ENCODE measurements at regions not wholly inside any gene's neighbourhood (a gene's known extent, or its start where the extent isn't known, plus 50 kb on each side); places are given as distances from the start of the nearest gene placed in this dataset.
A peak's percentile ranks its signal among the peaks of the same experiment; 100 is the strongest.

- Histone ChIP-seq H3K36me3 (replicated peaks in 1 of 2) (no peaks in the 10 kb centered on the region), H3K27ac (no peak overlapping the region), H3K27me3 (no peaks in the 10 kb centered on the region), H3K9me3 (replicated peaks in 1 of 3) (no peaks in the 10 kb centered on the region), H3K4me1 (replicated peaks in 1 of 2) (no peaks in the 10 kb centered on the region), H3K4me3 (no peak overlapping the region)
- WGBS, 4 donors, result 61 to 66% (median 65%) methylated on average over 14 to 28 of the region's 28 CpGs
- TF ChIP-seq CTCF (IDR thresholded peaks at IDR 0.05) (peak in 1 of 6 experiments; percentile 3), POLR2A (IDR thresholded peaks at IDR 0.05) (no peak)
- intact Hi-C loops (cut with DNase I), result no loop called here
- peak in 3 of 7 donors; percentile 5 to 63 (median 28) for DNase-seq
Observed at GRCh38 chr2:2769481-2770431, 438.7 kb upstream of the MYT1L start.

DNA sequence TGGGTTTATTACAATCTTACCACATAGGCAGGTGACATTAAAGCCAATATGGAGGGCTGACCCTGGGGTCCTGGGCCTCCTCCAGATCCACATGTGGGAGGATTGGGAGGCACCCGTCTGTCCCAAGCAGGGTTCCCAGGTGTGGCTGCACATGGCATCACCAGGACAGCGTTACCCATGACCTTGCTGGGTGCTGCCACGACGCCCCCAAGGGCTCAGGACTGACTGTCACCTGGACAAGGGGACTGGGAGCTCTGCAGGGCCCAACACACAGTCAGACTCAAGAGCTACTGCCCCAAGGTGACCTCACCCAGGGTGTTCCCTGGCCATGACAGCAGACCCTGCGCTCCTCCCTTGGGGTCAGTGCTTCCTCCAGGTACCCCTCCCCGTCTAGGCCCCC lies 437.4 kb upstream of the MYT1L start:
- TF ChIP-seq CTCF (IDR thresholded peaks at IDR 0.05) (no peak), POLR2A (IDR thresholded peaks at IDR 0.05) (no peak)
- WGBS, 4 donors, result 80 to 100% (median 92%) methylated on average over 1 to 5 of the region's 6 CpGs
- no peak overlapping the region for H3K27ac ChIP-seq
- no peaks in the 10 kb centered on the region for H3K27me3 ChIP-seq
- no peaks in the 10 kb centered on the region for H3K4me1 ChIP-seq (replicated peaks in 1 of 2)
- DNase-seq, result no peak
- no peaks in the 10 kb centered on the region for H3K36me3 ChIP-seq (replicated peaks in 1 of 2)
- H3K4me3 ChIP-seq, result no peak overlapping the region
- intact Hi-C loops (cut with DNase I), result no loop called here
- no peaks in the 10 kb centered on the region for H3K9me3 ChIP-seq (replicated peaks in 1 of 3)

- no peak overlapping the region for H3K27ac ChIP-seq
- no peaks in the 10 kb centered on the region for H3K4me1 ChIP-seq (replicated peaks in 1 of 2)
- H3K27me3 ChIP-seq, result no peaks in the 10 kb centered on the region
- no peak overlapping the region for H3K4me3 ChIP-seq
- no peak for DNase-seq
- intact Hi-C loops (cut with DNase I), result no loop called here
- WGBS, 4 donors, result 70 to 79% (median 74%) methylated on average over 7 to 9 of the region's 9 CpGs
- no peaks in the 10 kb centered on the region for H3K36me3 ChIP-seq (replicated peaks in 1 of 2)
- TF ChIP-seq CTCF (IDR thresholded peaks at IDR 0.05), result no peak
- TF ChIP-seq POLR2A (IDR thresholded peaks at IDR 0.05), result no peak
- no peaks in the 10 kb centered on the region for H3K9me3 ChIP-seq (replicated peaks in 1 of 3)
Observed at GRCh38 chr2:2767837-2768236, 436.8 kb upstream of the MYT1L start.

DNA sequence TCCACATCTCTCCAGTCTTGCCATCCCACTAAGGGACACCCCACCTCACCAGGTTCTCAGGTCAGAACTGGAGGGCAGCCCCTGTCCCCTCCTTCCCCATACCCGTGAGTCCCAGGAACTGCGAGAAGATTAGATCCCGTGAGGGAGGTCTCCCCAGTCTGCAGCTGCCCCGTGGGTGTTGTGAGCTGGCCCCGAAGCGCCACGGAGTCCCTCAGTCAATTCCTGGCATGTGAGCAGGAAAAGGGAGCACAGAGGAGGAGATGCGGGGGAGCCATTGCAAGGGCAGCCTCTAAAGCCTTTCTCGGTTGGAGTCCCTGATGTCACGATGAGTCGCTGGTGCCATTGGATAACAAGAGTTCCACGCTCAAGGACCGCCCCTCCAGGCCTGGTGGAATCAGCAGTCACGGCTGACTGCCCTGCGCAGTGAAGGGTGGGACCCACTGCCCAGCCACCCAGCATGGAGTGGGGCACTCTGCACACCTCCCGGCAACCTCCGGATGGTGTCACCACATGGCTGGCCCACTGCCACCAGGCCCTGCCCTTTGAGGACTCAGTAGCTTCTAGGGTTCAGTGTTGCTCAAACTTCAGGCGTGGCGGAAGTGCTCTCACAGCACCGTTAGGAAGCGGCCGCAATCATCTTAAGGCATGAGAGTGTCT lies 434.9 kb upstream of the MYT1L start:
- intact Hi-C loops (cut with DNase I), result no loop called here

More for the DNA sequence above, 434.9 kb upstream of the MYT1L start:
- no peaks in the 10 kb centered on the region for H3K4me1 ChIP-seq (replicated peaks in 1 of 2)
- no peak overlapping the region for H3K4me3 ChIP-seq
- WGBS, 4 donors, result 90 to 97% (median 93%) methylated on average over 7 to 22 of the region's 22 CpGs
- H3K36me3 ChIP-seq (replicated peaks in 1 of 2), result no peaks in the 10 kb centered on the region
- no peak for DNase-seq
- no peaks in the 10 kb centered on the region for H3K27me3 ChIP-seq
- H3K9me3 ChIP-seq (replicated peaks in 1 of 3), result no peaks in the 10 kb centered on the region
- no peak for TF ChIP-seq POLR2A (IDR thresholded peaks at IDR 0.05)
- no peak for TF ChIP-seq CTCF (IDR thresholded peaks at IDR 0.05)
- no peak overlapping the region for H3K27ac ChIP-seq
